ENCODE measurements at regions not wholly inside any gene's neighbourhood (a gene's known extent, or its start where the extent isn't known, plus 50 kb on each side); places are given as distances from the start of the nearest gene placed in this dataset.

- DNase-seq (ENCODE audit: extremely low read depth in 1 of 11, low read depth in 9 of 11, low spot score in 4 of 11) = no peak
These were observed 179.9 kb downstream of the TGFB2 start for GRCh38 chr1:218525031-218525430.

- DNase-seq (ENCODE audit: extremely low read depth in 1 of 11, low read depth in 9 of 11, low spot score in 4 of 11) = no peak
These were observed 180.5 kb downstream of the TGFB2 start for GRCh38 chr1:218525451-218526197.

- no peak for DNase-seq (ENCODE audit: extremely low read depth in 1 of 11, low read depth in 9 of 11, low spot score in 4 of 11)
These were observed 181.1 kb downstream of the TGFB2 start for GRCh38 chr1:218526198-218526580.

- no peak for DNase-seq (ENCODE audit: extremely low read depth in 1 of 11, low read depth in 9 of 11, low spot score in 4 of 11)
These were observed 182.6 kb downstream of the TGFB2 start for GRCh38 chr1:218527737-218528136.

- peak in 1 of 11 donors; percentile 10 for DNase-seq (ENCODE audit: extremely low read depth in 1 of 11, low read depth in 9 of 11, low spot score in 4 of 11)
These were observed 184.6 kb downstream of the TGFB2 start for GRCh38 chr1:218529646-218530300.

- DNase-seq (ENCODE audit: extremely low read depth in 1 of 11, low read depth in 9 of 11, low spot score in 4 of 11) = no peak
These were observed 186.8 kb downstream of the TGFB2 start for GRCh38 chr1:218531936-218532335.

GRCh38 chr1:218536296-218536986, 191.3 kb downstream of the TGFB2 start:
- no peak for DNase-seq (ENCODE audit: extremely low read depth in 1 of 11, low read depth in 9 of 11, low spot score in 4 of 11)

GRCh38 chr1:218537122-218537913, 192.2 kb downstream of the TGFB2 start:
- no peak for DNase-seq (ENCODE audit: extremely low read depth in 1 of 11, low read depth in 9 of 11, low spot score in 4 of 11)

- DNase-seq (ENCODE audit: extremely low read depth in 1 of 11, low read depth in 9 of 11, low spot score in 4 of 11) = no peak
These were observed 193.2 kb downstream of the TGFB2 start for GRCh38 chr1:218538341-218538740.

GRCh38 chr1:218546314-218546713, 201.2 kb downstream of the TGFB2 start:
- DNase-seq (ENCODE audit: extremely low read depth in 1 of 11, low read depth in 9 of 11, low spot score in 4 of 11) = no peak

GRCh38 chr1:218547957-218548730, 203.0 kb downstream of the TGFB2 start:
- DNase-seq (ENCODE audit: extremely low read depth in 1 of 11, low read depth in 9 of 11, low spot score in 4 of 11) = no peak

GRCh38 chr1:218548764-218549163, 203.6 kb downstream of the TGFB2 start:
- DNase-seq (ENCODE audit: extremely low read depth in 1 of 11, low read depth in 9 of 11, low spot score in 4 of 11) = no peak

- DNase-seq (ENCODE audit: extremely low read depth in 1 of 11, low read depth in 9 of 11, low spot score in 4 of 11) = no peak
These were observed 208.1 kb downstream of the TGFB2 start for GRCh38 chr1:218553197-218553596.

GRCh38 chr1:218556016-218556415, 210.9 kb downstream of the TGFB2 start:
- no peak for DNase-seq (ENCODE audit: extremely low read depth in 1 of 11, low read depth in 9 of 11, low spot score in 4 of 11)

- DNase-seq (ENCODE audit: extremely low read depth in 1 of 11, low read depth in 9 of 11, low spot score in 4 of 11) = peak in 10 of 11 donors; percentile 4 to 44 (median 20)
These were observed 212.6 kb downstream of the TGFB2 start for GRCh38 chr1:218557731-218558130.

GRCh38 chr1:218558271-218558810, 213.2 kb downstream of the TGFB2 start:
- no peak for DNase-seq (ENCODE audit: extremely low read depth in 1 of 11, low read depth in 9 of 11, low spot score in 4 of 11)

- DNase-seq (ENCODE audit: extremely low read depth in 1 of 11, low read depth in 9 of 11, low spot score in 4 of 11) = no peak
These were observed 220.2 kb downstream of the TGFB2 start for GRCh38 chr1:218565377-218565776.

GRCh38 chr1:218568962-218569550, 223.9 kb downstream of the TGFB2 start:
- no peak for DNase-seq (ENCODE audit: extremely low read depth in 1 of 11, low read depth in 9 of 11, low spot score in 4 of 11)
